PC-9 (cell line): ENCODE measurements at regions not wholly inside any gene's neighbourhood (a gene's known extent, or its start where the extent isn't known, plus 50 kb on each side); places are given as distances from the start of the nearest gene placed in this dataset.

Source experiments
- BruUV-seq: library from RNA; stranded (reverse); fragments of 400-500 nt; replicated peaks from 2 replicates; lab custom pipeline; 2021; lab: Mats Ljungman, UMichigan
- CTCF ChIA-PET: fragments of 300-600 bp; sonication (Branson Sonifier 250); formaldehyde crosslinking; loops from one replicate; lab custom pipeline; 2022; ENCODE audit warnings: antibody characterized with exemption; lab: Charles Lee
- POLR2A ChIA-PET: fragments of 300-600 bp; sonication (Branson Sonifier 250); formaldehyde crosslinking; loops from one replicate; lab custom pipeline; 2022; ENCODE audit warnings: antibody characterized with exemption; ENCODE audit not compliant: unreplicated experiment; lab: Charles Lee
- DNase-seq, 2 experiments: peaks; one replicate each; pipeline versions ENCODE4 v3.0.0 to v3.0.0-alpha.2; 2015 to 2022; ENCODE audit warnings: mixed read lengths in 1 of 2
- H2AFZ ChIP-seq: fragments of 200-600 bp; sonication (generic); 2 replicates; pipeline ENCODE4 v1.8.1; 2017; ENCODE audit warnings: antibody characterized with exemption
- H3F3A ChIP-seq: fragments of 200-600 bp; sonication (generic); 2 replicates; pipeline ENCODE4 v1.8.1; 2017; ENCODE audit warnings: antibody characterized with exemption, mild to moderate bottlenecking, low read depth; ENCODE audit not compliant: insufficient read depth
- H3K27ac ChIP-seq: fragments of 200-600 bp; sonication (generic); 2 replicates; pipeline ENCODE4 v1.6.1; 2016; ENCODE audit warnings: mixed run types
- H3K27me3 ChIP-seq: fragments of 200-600 bp; sonication (generic); 2 replicates; pipeline ENCODE4 v1.6.1; 2016; ENCODE audit warnings: low read depth, mixed run types; ENCODE audit not compliant: insufficient read depth
- H3K36me3 ChIP-seq: fragments of 200-600 bp; sonication (generic); 2 replicates; pipeline ENCODE4 v1.6.1; 2016; ENCODE audit warnings: low read depth, mixed run types
- H3K4me1 ChIP-seq: fragments of 200-600 bp; sonication (generic); replicated peaks from 2 replicates; pipeline ENCODE4 v1.6.1; 2016; ENCODE audit warnings: mixed run types; ENCODE audit not compliant: insufficient read depth
- H3K4me2 ChIP-seq: fragments of 200-600 bp; sonication (generic); 2 replicates; pipeline ENCODE4 v1.6.1; 2017; ENCODE audit warnings: mixed run types
- H3K4me3 ChIP-seq: fragments of 200-600 bp; sonication (generic); 2 replicates; pipeline ENCODE4 v1.6.1; 2016; ENCODE audit warnings: mixed run types
- H3K79me2 ChIP-seq: fragments of 200-600 bp; sonication (generic); 2 replicates; pipeline ENCODE4 v1.6.1; 2017; ENCODE audit warnings: low read depth, mixed run types
- H3K9me2 ChIP-seq: fragments of 200-600 bp; sonication (generic); 2 replicates; pipeline ENCODE4 v1.8.1; 2017; ENCODE audit warnings: mild to moderate bottlenecking; ENCODE audit not compliant: insufficient read depth
- H3K9me3 ChIP-seq: fragments of 200-600 bp; sonication (generic); 2 replicates; pipeline ENCODE4 v1.8.1; 2016; ENCODE audit warnings: low read depth; ENCODE audit not compliant: insufficient read depth
- H4K20me1 ChIP-seq: fragments of 200-600 bp; sonication (generic); 2 replicates; pipeline ENCODE4 v1.8.1; 2017; ENCODE audit not compliant: insufficient read depth
- CTCF ChIP-seq: fragments of 200-600 bp; sonication (generic); conservative IDR thresholded peaks from 2 replicates; pipeline ENCODE4 v1.6.1; 2017; ENCODE audit warnings: mixed run types, antibody characterized with exemption, mild to moderate bottlenecking, moderate library complexity
- EZH2 ChIP-seq: fragments of 200-600 bp; sonication (generic); IDR thresholded peaks from 2 replicates; pipeline ENCODE4 v1.8.0; 2017; ENCODE audit warnings: antibody characterized with exemption, low read depth
- intact Hi-C: fragments of 100-400 bp; cut with micrococcal nuclease; formaldehyde crosslinking; loops from one replicate; pipeline ENCODE4 v1.10.0; 2022; ENCODE audit not compliant: unreplicated experiment

GRCh38 chr6:170131351-170131750 lies 159.5 kb downstream of the DLL1 start:
- CTCF ChIA-PET = no interaction called here
- H3F3A ChIP-seq = no peaks in the 10 kb centered on the region
- peaks cover 89% of the 10 kb centered on the region for H3K27me3 ChIP-seq
- H3K9me2 ChIP-seq = no peaks in the 10 kb centered on the region
- H3K27ac ChIP-seq = no peak overlapping the region
- no peak overlapping the region for H2AFZ ChIP-seq
- no peak overlapping the region for H3K4me3 ChIP-seq
- POLR2A ChIA-PET = no interaction called here
- H3K9me3 ChIP-seq = no peaks in the 10 kb centered on the region
- H3K4me2 ChIP-seq = no peak overlapping the region
- no peaks in the 10 kb centered on the region for H4K20me1 ChIP-seq
- no peaks in the 10 kb centered on the region for H3K79me2 ChIP-seq
- no TSS peak for BruUV-seq
- H3K36me3 ChIP-seq = no peaks in the 10 kb centered on the region
- no peaks in the 10 kb centered on the region for H3K4me1 ChIP-seq
- intact Hi-C loops = no loop called here
- DNase-seq = no peak
- no peak for TF ChIP-seq CTCF
- TF ChIP-seq EZH2 = no peak

- BruUV-seq = no TSS peak
- Histone ChIP-seq H4K20me1 (no peaks in the 10 kb centered on the region), H2AFZ (no peak overlapping the region), H3K36me3 (no peaks in the 10 kb centered on the region), H3K4me2 (no peak overlapping the region), H3F3A (no peaks in the 10 kb centered on the region), H3K9me2 (no peaks in the 10 kb centered on the region), H3K4me1 (no peaks in the 10 kb centered on the region), H3K4me3 (no peak overlapping the region), H3K9me3 (no peaks in the 10 kb centered on the region), H3K27ac (no peak overlapping the region), H3K27me3 (peaks cover 92% of the 10 kb centered on the region), H3K79me2 (no peaks in the 10 kb centered on the region)
- DNase-seq = no peak
- TF ChIP-seq EZH2 (no peak), CTCF (no peak)
- intact Hi-C loops = no loop called here
- ChIA-PET CTCF (no interaction called here), POLR2A (no interaction called here)
These were observed 160.1 kb downstream of the DLL1 start for GRCh38 chr6:170130771-170131241.

GRCh38 chr6:170130201-170130621 lies 160.7 kb downstream of the DLL1 start:
- no peak overlapping the region for H3K4me2 ChIP-seq
- CTCF ChIA-PET = no interaction called here

More at GRCh38 chr6:170130201-170130621, 160.7 kb downstream of the DLL1 start:
- no peak for DNase-seq
- Histone ChIP-seq H3K36me3 (no peaks in the 10 kb centered on the region), H3F3A (no peaks in the 10 kb centered on the region), H2AFZ (no peak overlapping the region), H3K27me3 (peaks cover 92% of the 10 kb centered on the region), H3K79me2 (no peaks in the 10 kb centered on the region), H3K4me1 (no peaks in the 10 kb centered on the region), H4K20me1 (no peaks in the 10 kb centered on the region), H3K9me3 (no peaks in the 10 kb centered on the region), H3K4me3 (no peak overlapping the region), H3K9me2 (no peaks in the 10 kb centered on the region), H3K27ac (no peak overlapping the region)
- no TSS peak for BruUV-seq
- POLR2A ChIA-PET = no interaction called here
- TF ChIP-seq CTCF = no peak
- TF ChIP-seq EZH2 = no peak
- intact Hi-C loops = no loop called here
